Retinal pigment epithelial cell (primary cell): ENCODE measurements at regions not wholly inside any gene's neighbourhood (a gene's known extent, or its start where the extent isn't known, plus 50 kb on each side); places are given as distances from the start of the nearest gene placed in this dataset.

ENCODE experiments used
- DNase-seq: peaks from one replicate; pipeline ENCODE4 v3.0.0-alpha.2; 2010; ENCODE audit warnings: low read depth
- H3K4me3 ChIP-seq: 2 replicates; pipeline ENCODE4 v1.5.1; 2011; ENCODE audit warnings: mild to moderate bottlenecking, low read length, control low read depth, moderate library complexity
- CTCF ChIP-seq: conservative IDR thresholded peaks from 2 replicates; pipeline ENCODE4 v1.5.1; 2011; ENCODE audit warnings: low read depth, low read length, control low read depth, inconsistent platforms

DNA sequence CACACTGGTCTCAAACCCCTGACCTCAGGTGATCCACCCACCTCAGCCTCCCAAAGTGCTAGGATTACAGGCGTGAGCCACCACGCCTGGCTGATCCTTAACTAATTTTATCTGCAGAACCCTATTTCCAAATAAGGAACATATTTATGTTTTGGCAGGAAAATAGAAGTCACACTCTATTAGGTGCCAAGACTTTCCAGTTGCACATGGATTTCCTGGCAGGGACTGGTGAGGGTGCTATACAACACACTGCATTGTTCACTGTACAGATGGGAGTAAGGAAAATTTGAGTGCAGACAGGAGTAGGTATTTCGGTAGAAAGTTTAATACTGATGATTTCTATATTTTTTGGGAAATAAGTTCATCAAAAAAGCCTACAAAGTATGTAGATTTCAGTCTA, 605.3 kb upstream of the B3GALT2 start:
- TF ChIP-seq CTCF = no peak
- H3K4me3 ChIP-seq = no peak overlapping the region
- no peak for DNase-seq

- DNase-seq = no peak
- TF ChIP-seq CTCF = no peak
- no peak overlapping the region for H3K4me3 ChIP-seq
Observed at GRCh38 chr1:193787061-193787460, 600.6 kb upstream of the B3GALT2 start.

GRCh38 chr1:193785850-193786420, 599.5 kb upstream of the B3GALT2 start:
- no peak overlapping the region for H3K4me3 ChIP-seq
- no peak for TF ChIP-seq CTCF
- no peak for DNase-seq

DNA sequence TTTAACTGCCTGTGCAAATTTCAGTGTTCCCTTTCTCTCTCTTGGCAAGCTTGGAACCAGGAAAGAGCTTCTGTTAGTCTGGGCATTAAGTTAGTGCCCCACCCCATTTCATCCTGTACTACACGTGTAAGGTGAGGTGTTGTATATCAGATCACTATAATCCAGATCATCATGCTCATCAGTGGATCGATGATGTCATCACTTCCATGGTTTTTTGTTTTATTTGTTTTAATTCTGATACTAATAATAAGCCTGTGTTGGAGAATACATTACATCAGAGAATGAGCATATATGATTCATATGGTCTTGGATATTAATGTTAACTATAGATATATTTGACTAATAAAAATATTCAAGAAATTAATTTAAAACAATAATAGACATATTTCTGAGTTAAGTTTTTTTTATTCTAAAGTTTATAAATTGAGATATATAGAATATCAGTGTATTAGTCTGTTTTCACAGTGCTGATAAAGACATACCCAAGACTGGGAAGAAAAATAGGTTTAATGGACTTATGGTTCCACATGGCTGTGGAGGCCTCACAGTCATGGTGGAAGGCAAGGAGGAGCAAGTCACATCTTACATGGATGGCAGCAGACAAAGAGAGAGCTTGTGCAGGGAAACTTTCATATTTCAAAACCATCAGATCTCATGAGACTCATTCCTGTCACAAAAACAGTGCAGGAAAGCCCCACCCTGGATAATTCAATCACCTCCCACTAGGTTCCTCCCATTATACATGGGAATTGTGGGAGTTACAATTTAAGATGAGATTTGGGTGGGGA, 588.3 kb upstream of the B3GALT2 start:
- TF ChIP-seq CTCF = no peak
- H3K4me3 ChIP-seq = no peak overlapping the region
- no peak for DNase-seq

- no peak overlapping the region for H3K4me3 ChIP-seq
- DNase-seq = peak; percentile 15
- TF ChIP-seq CTCF = no peak
Observed at GRCh38 chr1:193771596-193771995, 585.2 kb upstream of the B3GALT2 start.

GRCh38 chr1:193769651-193770050, 583.2 kb upstream of the B3GALT2 start:
- no peak for DNase-seq
- H3K4me3 ChIP-seq = no peak overlapping the region
- no peak for TF ChIP-seq CTCF

- no peak for TF ChIP-seq CTCF
- DNase-seq = peak; percentile 4
- no peak overlapping the region for H3K4me3 ChIP-seq
Observed at GRCh38 chr1:193767886-193768285, 581.5 kb upstream of the B3GALT2 start.
